Activated CD4-positive, alpha-beta T cell treated with anti-CD3 and anti-CD28 coated beads, Interleukin-2, amount 10 ng/mL, durations not matched to agents 7 days and 5 days (primary cell): ENCODE measurements at regions not wholly inside any gene's neighbourhood (a gene's known extent, or its start where the extent isn't known, plus 50 kb on each side); places are given as distances from the start of the nearest gene placed in this dataset.
A peak's percentile ranks its signal among the peaks of the same experiment; 100 is the strongest.

Experiments
- CTCF ChIA-PET: fragments of 350-600 bp; sonication (Branson Sonifier 250); formaldehyde crosslinking; loops from one replicate; lab custom pipeline; 2021; ENCODE audit warnings: antibody characterized with exemption; lab: Charles Lee
- POLR2A ChIA-PET: fragments of 350-600 bp; sonication (Branson Sonifier 250); formaldehyde crosslinking; loops from one replicate; lab custom pipeline; 2021; ENCODE audit warnings: antibody characterized with exemption; lab: Charles Lee
- DNase-seq: peaks from one replicate; pipeline ENCODE4 v3.0.0-alpha.2; 2020
- H3K27ac Mint-ChIP-seq: one replicate; pipeline ENCODE4 v1.8.0; 2021; ENCODE audit warnings: mild to moderate bottlenecking, moderate library complexity, mixed read lengths
- H3K27me3 Mint-ChIP-seq: one replicate; pipeline ENCODE4 v1.8.0; 2021; ENCODE audit warnings: mixed read lengths
- H3K36me3 Mint-ChIP-seq: one replicate; pipeline ENCODE4 v1.8.0; 2021; ENCODE audit warnings: low read depth, mixed read lengths
- H3K4me1 Mint-ChIP-seq: one replicate; pipeline ENCODE4 v1.8.0; 2021; ENCODE audit warnings: mixed read lengths
- H3K4me3 Mint-ChIP-seq: one replicate; pipeline ENCODE4 v1.8.0; 2021; ENCODE audit warnings: mild to moderate bottlenecking, moderate library complexity, mixed read lengths
- H3K9me3 Mint-ChIP-seq: one replicate; pipeline ENCODE4 v1.8.0; 2021; ENCODE audit warnings: mixed read lengths

DNA sequence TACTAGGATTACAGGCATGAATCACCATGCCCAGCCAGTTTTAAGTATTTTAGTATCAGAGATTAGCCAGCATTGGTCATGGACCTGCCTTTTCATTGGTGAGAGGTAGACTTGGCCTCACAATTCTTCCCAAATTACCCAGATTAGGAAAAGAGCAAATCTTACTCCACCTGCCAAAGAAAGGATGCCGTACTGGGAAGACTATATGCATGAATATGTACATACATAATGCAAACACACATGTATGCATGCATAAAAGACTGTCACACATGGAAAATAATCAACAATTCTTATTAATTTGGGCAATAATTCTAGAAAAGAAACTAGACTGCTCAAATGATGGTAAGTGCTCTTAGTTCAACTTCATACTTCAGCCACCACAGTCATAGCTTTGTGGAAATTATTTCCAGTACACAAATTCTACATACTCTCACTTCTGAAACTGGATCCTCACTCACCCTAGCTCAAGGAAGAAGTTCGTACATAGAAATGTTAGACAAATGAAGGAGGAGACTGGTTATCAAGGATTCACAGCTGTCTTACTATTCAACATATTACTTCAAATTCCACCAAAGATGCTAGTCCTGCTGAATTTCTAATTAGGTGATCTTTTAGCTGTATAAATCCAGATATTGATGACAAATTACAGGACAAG, 73.7 kb downstream of the MINAR2 start:
- Mint-ChIP-seq H3K27me3 (no peaks in the 10 kb centered on the region), H3K27ac (no peak overlapping the region), H3K9me3 (no peaks in the 10 kb centered on the region), H3K4me1 (no peaks in the 10 kb centered on the region), H3K36me3 (no peaks in the 10 kb centered on the region), H3K4me3 (no peak overlapping the region)
- ChIA-PET POLR2A (no interaction called here), CTCF (no interaction called here)
- no peak for DNase-seq

DNA sequence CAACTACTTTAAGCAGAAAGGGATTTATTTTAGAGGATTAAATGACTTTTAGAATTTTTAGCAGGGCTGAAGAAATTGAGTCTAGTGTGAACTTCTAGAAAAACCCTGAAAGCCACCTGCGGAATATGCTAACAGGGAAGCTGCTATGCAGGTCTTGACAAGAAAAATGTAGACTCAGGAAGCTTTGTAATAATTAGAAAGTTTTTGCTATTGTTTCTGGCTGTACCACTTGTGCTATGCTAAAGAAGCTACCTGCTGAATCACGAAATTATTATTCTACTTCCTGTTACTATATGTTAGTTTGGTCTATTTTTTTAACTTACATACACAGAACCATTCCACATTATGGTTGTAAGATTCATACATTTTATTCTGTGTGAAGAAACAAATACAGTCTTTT, 74.0 kb upstream of the CHSY3 start:
- DNase-seq, result no peak
- no peaks in the 10 kb centered on the region for H3K27me3 Mint-ChIP-seq
- POLR2A ChIA-PET, result no interaction called here
- H3K9me3 Mint-ChIP-seq, result no peaks in the 10 kb centered on the region
- H3K4me1 Mint-ChIP-seq, result no peaks in the 10 kb centered on the region
- no peak overlapping the region for H3K4me3 Mint-ChIP-seq
- no peaks in the 10 kb centered on the region for H3K36me3 Mint-ChIP-seq
- no peak overlapping the region for H3K27ac Mint-ChIP-seq
- CTCF ChIA-PET, result no interaction called here

DNA sequence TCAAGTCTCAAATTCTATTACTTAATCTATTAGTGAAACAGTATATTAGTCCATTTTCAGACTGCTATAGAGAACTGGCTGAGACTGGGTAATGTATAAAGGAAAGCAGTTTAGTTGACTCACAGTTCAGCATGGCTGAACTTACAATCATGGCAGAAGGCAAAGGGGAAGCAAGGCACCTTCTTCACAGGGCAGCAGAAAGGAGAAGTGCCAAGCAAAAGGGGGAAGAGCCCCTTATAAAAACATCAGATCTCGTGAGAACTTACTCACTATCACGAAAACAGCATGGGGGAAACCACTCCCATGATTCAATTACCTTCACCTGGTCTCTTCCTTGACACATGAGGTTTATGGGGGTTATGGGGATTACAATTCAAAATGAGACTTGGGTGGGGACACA, 67.9 kb upstream of the CHSY3 start:
- Mint-ChIP-seq H3K4me3 (no peak overlapping the region), H3K27ac (no peak overlapping the region), H3K27me3 (no peaks in the 10 kb centered on the region), H3K4me1 (no peaks in the 10 kb centered on the region), H3K9me3 (no peaks in the 10 kb centered on the region), H3K36me3 (no peaks in the 10 kb centered on the region)
- CTCF ChIA-PET, result no interaction called here
- POLR2A ChIA-PET, result no interaction called here
- DNase-seq, result no peak

DNA sequence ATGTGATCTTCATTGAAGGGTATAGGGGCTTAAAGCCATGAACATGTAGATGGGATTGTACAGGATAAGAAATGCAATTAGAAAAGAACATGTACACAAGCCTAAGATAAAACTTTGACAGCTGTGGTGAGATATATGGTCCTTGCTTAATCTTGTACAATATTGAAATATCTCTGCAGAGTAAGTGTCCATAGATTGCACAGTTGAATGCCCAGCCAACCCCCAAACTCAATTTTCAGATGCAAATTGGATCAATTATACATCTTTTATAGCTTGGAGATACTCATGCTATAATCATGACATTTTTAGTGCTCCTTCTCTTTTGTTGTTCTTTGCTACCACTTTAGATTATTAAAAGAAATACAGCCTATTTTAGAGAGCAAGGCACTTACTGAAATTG, 59.5 kb upstream of the CHSY3 start:
- POLR2A ChIA-PET, result no interaction called here
- H3K4me1 Mint-ChIP-seq, result no peaks in the 10 kb centered on the region
- no peaks in the 10 kb centered on the region for H3K9me3 Mint-ChIP-seq
- no peak overlapping the region for H3K4me3 Mint-ChIP-seq
- H3K36me3 Mint-ChIP-seq, result no peaks in the 10 kb centered on the region
- H3K27ac Mint-ChIP-seq, result no peak overlapping the region
- H3K27me3 Mint-ChIP-seq, result peaks cover 4% of the 10 kb centered on the region
- CTCF ChIA-PET, result no interaction called here
- DNase-seq, result no peak

DNA sequence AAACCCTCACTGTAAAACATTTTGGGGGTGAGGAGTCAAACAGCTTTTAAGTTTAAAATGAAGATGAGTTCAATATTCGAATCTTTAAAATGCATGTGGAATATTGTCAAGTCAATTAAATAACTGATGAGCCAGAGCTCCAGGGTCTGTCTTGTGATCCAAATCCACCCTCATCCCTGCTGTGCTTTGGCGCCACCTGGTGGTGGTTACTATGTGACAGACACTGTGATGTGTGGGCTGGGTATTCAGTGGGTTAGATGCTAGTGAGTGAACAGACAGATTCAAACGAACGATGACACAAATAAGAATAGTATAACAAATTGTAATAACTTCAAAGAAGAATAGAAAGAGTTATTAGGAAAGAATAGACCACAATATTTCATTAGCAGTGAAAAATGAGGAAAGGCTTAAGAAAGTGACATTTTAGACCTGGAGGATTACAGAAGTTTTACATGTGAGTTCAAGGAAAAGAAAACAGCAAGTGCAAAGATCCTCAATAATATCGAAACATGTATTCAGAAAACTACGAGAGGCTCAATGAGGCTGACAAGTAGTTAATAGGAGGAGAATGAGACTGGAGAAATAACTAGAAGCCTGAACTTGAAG, 51.4 kb upstream of the CHSY3 start:
- Mint-ChIP-seq H3K9me3 (no peaks in the 10 kb centered on the region), H3K27ac (no peak overlapping the region), H3K27me3 (peaks cover 17% of the 10 kb centered on the region), H3K4me3 (no peak overlapping the region), H3K36me3 (no peaks in the 10 kb centered on the region), H3K4me1 (no peaks in the 10 kb centered on the region)
- ChIA-PET POLR2A (interaction anchor here (0.6 kb wide), 1 partner anchor 1697 kb away, joined by 3 read pairs; no protein-coding TSS in a partner anchor), CTCF (interaction anchor here (1.4 kb wide), 1 partner anchor 81 kb away, joined by 5 read pairs; no protein-coding TSS in a partner anchor)
- peak; percentile 77 for DNase-seq

DNA sequence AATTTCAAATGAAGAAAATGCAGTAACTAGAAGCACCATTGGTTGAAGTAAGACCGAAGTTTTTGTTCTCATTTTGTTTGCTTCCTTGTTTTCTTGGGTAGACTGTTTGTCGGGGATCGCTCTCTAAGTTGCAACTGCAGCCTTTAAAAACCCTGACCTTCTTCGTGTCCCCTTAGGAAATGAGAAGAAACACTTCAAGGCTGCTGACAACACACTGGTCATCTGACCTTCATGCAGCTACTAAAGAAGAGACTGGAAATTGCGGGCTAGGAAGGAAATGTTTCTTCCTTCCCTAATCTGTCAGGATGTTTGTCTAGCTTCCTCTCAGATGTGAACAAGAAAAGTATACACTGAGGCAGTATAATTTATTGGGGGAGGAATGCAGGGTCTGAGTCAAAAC, 50.7 kb upstream of the CHSY3 start:
- H3K4me1 Mint-ChIP-seq, result no peaks in the 10 kb centered on the region
- CTCF ChIA-PET, result no interaction called here

More for the DNA sequence above, 50.7 kb upstream of the CHSY3 start:
- DNase-seq, result no peak
- Mint-ChIP-seq H3K27me3 (peaks cover 17% of the 10 kb centered on the region), H3K4me3 (no peak overlapping the region), H3K36me3 (no peaks in the 10 kb centered on the region), H3K9me3 (no peaks in the 10 kb centered on the region), H3K27ac (no peak overlapping the region)
- POLR2A ChIA-PET, result no interaction called here
